IMR-90 (cell line): ENCODE measurements at regions not wholly inside any gene's neighbourhood (a gene's known extent, or its start where the extent isn't known, plus 50 kb on each side); places are given as distances from the start of the nearest gene placed in this dataset.

Experiments
- ATAC-seq: fragments of 200-7000 bp; cut with Tn5 transposase; 2 replicates; pipeline ENCODE4 v1.9.1; 2020; ENCODE audit warnings: low read depth, mild to moderate bottlenecking, moderate library complexity
- BruUV-seq: library from RNA; stranded (reverse); fragments of 400-500 nt; replicated peaks from 2 replicates; lab custom pipeline; 2021; lab: Mats Ljungman, UMichigan
- CTCF ChIA-PET: fragments of 300-600 bp; formaldehyde crosslinking; extraction: SDS; loops from one replicate; lab custom pipeline; 2021; ENCODE audit warnings: antibody characterized with exemption; lab: Yijun Ruan, JAX
- POLR2A ChIA-PET: fragments of 300-600 bp; sonication (Branson Sonifier 250); formaldehyde crosslinking; loops from one replicate; lab custom pipeline; 2022; ENCODE audit warnings: antibody characterized with exemption; ENCODE audit not compliant: unreplicated experiment; lab: Charles Lee
- DNase-seq: peaks from one replicate; pipeline ENCODE4 v3.0.0; 2013
- H2AFZ ChIP-seq: replicated peaks from 2 replicates; pipeline ENCODE3; 2013; ENCODE audit warnings: low read length, mild to moderate bottlenecking; ENCODE audit not compliant: poor library complexity
- H2AK5ac ChIP-seq: 2 replicates; pipeline ENCODE4 v1.6.1; 2013; ENCODE audit warnings: low read depth, low read length, inconsistent platforms
- H2AK9ac ChIP-seq: replicated peaks from 2 replicates; pipeline ENCODE3; 2013; ENCODE audit warnings: mild to moderate bottlenecking, low read depth, low read length, moderate library complexity; ENCODE audit not compliant: poor library complexity
- H2BK120ac ChIP-seq: 2 replicates; pipeline ENCODE4 v1.6.1; 2013; ENCODE audit warnings: low read depth, low read length, inconsistent platforms
- H2BK15ac ChIP-seq: 3 replicates; pipeline ENCODE4 v1.6.1; 2013; ENCODE audit warnings: low read depth, low read length, inconsistent platforms
- H2BK20ac ChIP-seq: 2 replicates; pipeline ENCODE4 v1.6.1; 2013; ENCODE audit warnings: low read depth, mild to moderate bottlenecking, inconsistent platforms, low read length, moderate library complexity
- H2BK5ac ChIP-seq: 2 replicates; pipeline ENCODE4 v1.6.1; 2013; ENCODE audit warnings: mild to moderate bottlenecking, low read depth, low read length, inconsistent platforms; ENCODE audit not compliant: poor library complexity, severe bottlenecking
- H3K14ac ChIP-seq: replicated peaks from 2 replicates; pipeline ENCODE4 v1.6.1; 2013; ENCODE audit warnings: low read depth, low read length, inconsistent platforms
- H3K18ac ChIP-seq: 2 replicates; pipeline ENCODE4 v1.6.1; 2013; ENCODE audit warnings: low read depth, low read length, control low read depth
- H3K23ac ChIP-seq: 2 replicates; pipeline ENCODE4 v1.6.1; 2013; ENCODE audit warnings: low read depth, low read length, inconsistent platforms
- H3K27ac ChIP-seq: 2 replicates; pipeline ENCODE4 v1.5.1; 2013; ENCODE audit warnings: mild to moderate bottlenecking, control low read depth, low read length; ENCODE audit not compliant: insufficient read depth
- H3K27me3 ChIP-seq: 2 replicates; pipeline ENCODE4 v1.6.1; 2013; ENCODE audit warnings: low read length; ENCODE audit not compliant: control insufficient read depth, insufficient read depth
- H3K36me3 ChIP-seq: 2 replicates; pipeline ENCODE4 v1.6.1; 2013; ENCODE audit warnings: low read length, mixed read lengths; ENCODE audit not compliant: control insufficient read depth, insufficient read depth
- H3K4ac ChIP-seq: 2 replicates; pipeline ENCODE4 v1.6.1; 2013; ENCODE audit warnings: low read depth, low read length, inconsistent platforms
- H3K4me1 ChIP-seq: 2 replicates; pipeline ENCODE4 v1.6.1; 2013; ENCODE audit warnings: low read length, mixed read lengths; ENCODE audit not compliant: control insufficient read depth, insufficient read depth
- H3K4me2 ChIP-seq: 2 replicates; pipeline ENCODE4 v1.6.1; 2013; ENCODE audit warnings: low read depth, mild to moderate bottlenecking, control low read depth, low read length, moderate library complexity
- H3K4me3 ChIP-seq: 2 replicates; pipeline ENCODE4 v1.5.1; 2013; ENCODE audit warnings: low read depth, mild to moderate bottlenecking, control low read depth, low read length, moderate library complexity; ENCODE audit not compliant: insufficient read depth
- H3K56ac ChIP-seq: 2 replicates; pipeline ENCODE4 v1.6.1; 2013; ENCODE audit warnings: low read length, inconsistent platforms; ENCODE audit not compliant: insufficient read depth; ENCODE audit errors: extremely low read depth
- H3K79me1 ChIP-seq, 2 experiments: 2 replicates each; pipeline ENCODE4 v1.6.1; 2013; ENCODE audit warnings: low read length in 2 of 2, inconsistent platforms in 1 of 2, low read depth in 1 of 2
- H3K9ac ChIP-seq: 2 replicates; pipeline ENCODE4 v1.6.1; 2013; ENCODE audit warnings: low read depth, low read length, control low read depth
- H3K9me1 ChIP-seq: 2 replicates; pipeline ENCODE4 v1.6.1; 2013; ENCODE audit warnings: low read length, inconsistent platforms; ENCODE audit not compliant: insufficient read depth
- H3K9me3 ChIP-seq: 2 replicates; pipeline ENCODE4 v1.6.1; 2013; ENCODE audit warnings: low read length; ENCODE audit not compliant: control insufficient read depth, insufficient read depth
- H4K20me1 ChIP-seq: 2 replicates; pipeline ENCODE4 v1.6.1; 2013; ENCODE audit warnings: low read length, inconsistent platforms; ENCODE audit not compliant: insufficient read depth
- H4K5ac ChIP-seq: 2 replicates; pipeline ENCODE4 v1.6.1; 2013; ENCODE audit warnings: mild to moderate bottlenecking, low read depth, low read length, control low read depth
- H4K8ac ChIP-seq, 2 experiments: 2 replicates each; pipeline ENCODE4 v1.6.1; 2013; ENCODE audit warnings: low read depth in 2 of 2, low read length in 2 of 2, control low read depth in 1 of 2, inconsistent platforms in 1 of 2
- H4K91ac ChIP-seq: 2 replicates; pipeline ENCODE4 v1.6.1; 2013; ENCODE audit warnings: low read depth, low read length, inconsistent platforms; ENCODE audit not compliant: insufficient read depth
- BHLHE40 ChIP-seq: fragments of 150-350 bp; IDR thresholded peaks from 2 replicates; pipeline ENCODE4 v1.6.1; 2016; ENCODE audit warnings: mild to moderate bottlenecking, low read depth, low read length
- CEBPB ChIP-seq: IDR thresholded peaks from 2 replicates; pipeline ENCODE4 v1.6.1; 2012; ENCODE audit warnings: low read depth, low read length, improper control_type of control experiment
- FOS ChIP-seq: fragments of 150-350 bp; IDR thresholded peaks from 2 replicates; pipeline ENCODE4 v1.6.1; 2016; ENCODE audit warnings: low read depth, low read length
- MAFK ChIP-seq: IDR thresholded peaks from 2 replicates; pipeline ENCODE4 v1.6.1; 2012; ENCODE audit warnings: low read depth, low read length, improper control_type of control experiment
- MAZ ChIP-seq: IDR thresholded peaks from 2 replicates; pipeline ENCODE4 v1.6.1; 2012; ENCODE audit warnings: low read depth, mild to moderate bottlenecking, low read length, improper control_type of control experiment, moderate library complexity, borderline replicate concordance
- MXI1 ChIP-seq: IDR thresholded peaks from 2 replicates; pipeline ENCODE4 v1.6.1; 2012; ENCODE audit warnings: low read depth, mild to moderate bottlenecking, low read length, moderate library complexity, borderline replicate concordance
- NFE2L2 ChIP-seq: fragments of 150-350 bp; IDR thresholded peaks from 2 replicates; pipeline ENCODE4 v1.6.1; 2016; ENCODE audit warnings: low read depth, mild to moderate bottlenecking, low read length
- POLR2A ChIP-seq: IDR thresholded peaks from 2 replicates; pipeline ENCODE4 v1.6.1; 2012; ENCODE audit warnings: mild to moderate bottlenecking, low read depth, low read length
- RAD21 ChIP-seq: IDR thresholded peaks from 2 replicates; pipeline ENCODE4 v1.6.1; 2012; ENCODE audit warnings: low read length, improper control_type of control experiment
- RCOR1 ChIP-seq: IDR thresholded peaks from 2 replicates; pipeline ENCODE4 v1.6.1; 2012; ENCODE audit warnings: mild to moderate bottlenecking, low read length, improper control_type of control experiment; ENCODE audit not compliant: insufficient replicate concordance
- SMC3 ChIP-seq: fragments of 150-350 bp; IDR thresholded peaks from 2 replicates; pipeline ENCODE4 v1.6.1; 2016; ENCODE audit warnings: low read depth, mild to moderate bottlenecking, antibody characterized with exemption, low read length, moderate library complexity
- USF2 ChIP-seq: fragments of 150-350 bp; IDR thresholded peaks from 2 replicates; pipeline ENCODE4 v1.6.1; 2017; ENCODE audit warnings: mild to moderate bottlenecking, antibody characterized with exemption, low read length, low read depth
- WGBS, 2 experiments: methylation state at CpG; one replicate each; pipeline versions ENCODE4 v1.1.5 to v1.1.7; 2013; ENCODE audit warnings: missing lambda C conversion rate in 2 of 2; ENCODE audit not compliant: insufficient read length in 1 of 2; ENCODE audit errors: extremely low coverage in 2 of 2; 5-methylcytosine and 5-hydroxymethylcytosine counted together
- dilution Hi-C: fragments of 300-500 bp; cut with HindIII; formaldehyde crosslinking; loops from one replicate; pipeline ENCODE4 v1.14.3; 2018; ENCODE audit warnings: low sequenced_read_pairs; ENCODE audit not compliant: unreplicated experiment
- in situ Hi-C: fragments of 300-500 bp; cut with MboI; formaldehyde crosslinking; loops from 3 replicates; pipeline ENCODE4 v1.14.3; 2019; ENCODE audit warnings: low sequenced_read_pairs, inconsistent platforms, mixed read lengths
- intact Hi-C: fragments of 100-400 bp; cut with micrococcal nuclease; formaldehyde crosslinking; loops from 2 replicates; pipeline ENCODE4 v1.10.0; 2022
- TF ChIP-seq, protein P1 (sequence below): fragments of 150-350 bp; IDR thresholded peaks from 2 replicates; pipeline ENCODE4 v1.6.1; 2016; ENCODE audit warnings: low read depth, mild to moderate bottlenecking, low read length, moderate library complexity, borderline replicate concordance

DNA sequence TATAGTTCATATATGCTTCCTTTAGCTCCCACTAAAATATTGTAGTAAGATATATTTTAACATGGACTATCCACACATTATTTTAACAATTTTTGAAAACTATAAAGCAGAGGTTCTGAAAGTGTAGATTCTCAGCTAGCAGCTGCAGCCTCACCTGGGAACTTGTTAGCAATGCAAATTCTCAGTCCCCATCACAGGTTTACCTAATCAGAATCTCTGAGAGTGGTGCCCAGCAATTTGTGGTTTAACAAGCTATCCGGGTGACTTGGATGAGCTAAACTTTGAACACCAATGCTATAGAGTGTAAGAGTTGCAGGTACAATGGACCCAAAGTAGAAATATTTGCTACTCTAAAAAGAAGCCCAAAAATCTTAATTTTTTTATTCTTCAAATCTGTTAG, 99.8 kb upstream of the MDFIC start:
- no peaks in the 10 kb centered on the region; the same call in 1 of the 2 replicates for H3K9me1 ChIP-seq
- no peak overlapping the region for H2AFZ ChIP-seq
- no peak overlapping the region for H2BK15ac ChIP-seq
- POLR2A ChIA-PET, result no interaction called here
- no peaks in the 10 kb centered on the region for H4K20me1 ChIP-seq
- H3K9me3 ChIP-seq, result no peaks in the 10 kb centered on the region
- H4K5ac ChIP-seq, result no peak overlapping the region
- no peak overlapping the region for H2BK120ac ChIP-seq
- H4K91ac ChIP-seq, result no peak overlapping the region
- CTCF ChIA-PET, result no interaction called here
- dilution Hi-C loops, result no loop called here
- no peak overlapping the region for H3K14ac ChIP-seq
- no peak overlapping the region for H2AK5ac ChIP-seq
- H3K23ac ChIP-seq, result no peak overlapping the region
- no peaks in the 10 kb centered on the region for H3K27me3 ChIP-seq
- peaks cover 7% of the 10 kb centered on the region for H3K4me1 ChIP-seq
- no peak overlapping the region for H3K4me3 ChIP-seq
- DNase-seq, result no peak
- no peak overlapping the region for H3K9ac ChIP-seq
- H3K4me2 ChIP-seq, result no peak overlapping the region
- no peak overlapping the region for H4K8ac ChIP-seq
- intact Hi-C loops, result no loop called here
- H2BK5ac ChIP-seq, result no peak overlapping the region
- H2AK9ac ChIP-seq, result no peak overlapping the region
- in situ Hi-C loops, result no loop called here
- TF ChIP-seq RAD21 (no peak), RCOR1 (no peak), NFE2L2 (no peak), CEBPB (no peak), POLR2A (no peak), MAZ (no peak), BHLHE40 (no peak), USF2 (no peak), FOS (no peak), SMC3 (no peak), MAFK (no peak), MXI1 (no peak)
- TF ChIP-seq, protein P1, sequence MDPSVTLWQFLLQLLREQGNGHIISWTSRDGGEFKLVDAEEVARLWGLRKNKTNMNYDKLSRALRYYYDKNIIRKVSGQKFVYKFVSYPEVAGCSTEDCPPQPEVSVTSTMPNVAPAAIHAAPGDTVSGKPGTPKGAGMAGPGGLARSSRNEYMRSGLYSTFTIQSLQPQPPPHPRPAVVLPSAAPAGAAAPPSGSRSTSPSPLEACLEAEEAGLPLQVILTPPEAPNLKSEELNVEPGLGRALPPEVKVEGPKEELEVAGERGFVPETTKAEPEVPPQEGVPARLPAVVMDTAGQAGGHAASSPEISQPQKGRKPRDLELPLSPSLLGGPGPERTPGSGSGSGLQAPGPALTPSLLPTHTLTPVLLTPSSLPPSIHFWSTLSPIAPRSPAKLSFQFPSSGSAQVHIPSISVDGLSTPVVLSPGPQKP, result no peak
- no peak overlapping the region for H3K18ac ChIP-seq
- no peak overlapping the region for H3K4ac ChIP-seq
- no peak for ATAC-seq
- H3K36me3 ChIP-seq, result no peaks in the 10 kb centered on the region
- WGBS, 2 experiments, result no CpG with 5 or more reads among the region's 1 CpG
- H3K27ac ChIP-seq, result no peak overlapping the region
- H3K79me1 ChIP-seq, result no peaks in the 10 kb centered on the region
- H3K56ac ChIP-seq, result no peak overlapping the region
- no TSS peak for BruUV-seq
- H2BK20ac ChIP-seq, result no peak overlapping the region
